GM12892 (cell line): ENCODE measurements at regions not wholly inside any gene's neighbourhood (a gene's known extent, or its start where the extent isn't known, plus 50 kb on each side); places are given as distances from the start of the nearest gene placed in this dataset.

Source experiments
- POLR2A ChIP-seq: IDR thresholded peaks from 2 replicates; pipeline ENCODE4 v1.6.1; 2011; ENCODE audit warnings: low read depth, low read length, control low read depth
- POLR2AphosphoS5 ChIP-seq: IDR thresholded peaks from 2 replicates; pipeline ENCODE4 v1.6.1; 2011; ENCODE audit warnings: low read depth, low read length, control low read depth
- TAF1 ChIP-seq: IDR thresholded peaks from 2 replicates; pipeline ENCODE4 v1.6.1; 2011; ENCODE audit warnings: low read depth, mild to moderate bottlenecking, control low read depth, low read length, borderline replicate concordance

DNA sequence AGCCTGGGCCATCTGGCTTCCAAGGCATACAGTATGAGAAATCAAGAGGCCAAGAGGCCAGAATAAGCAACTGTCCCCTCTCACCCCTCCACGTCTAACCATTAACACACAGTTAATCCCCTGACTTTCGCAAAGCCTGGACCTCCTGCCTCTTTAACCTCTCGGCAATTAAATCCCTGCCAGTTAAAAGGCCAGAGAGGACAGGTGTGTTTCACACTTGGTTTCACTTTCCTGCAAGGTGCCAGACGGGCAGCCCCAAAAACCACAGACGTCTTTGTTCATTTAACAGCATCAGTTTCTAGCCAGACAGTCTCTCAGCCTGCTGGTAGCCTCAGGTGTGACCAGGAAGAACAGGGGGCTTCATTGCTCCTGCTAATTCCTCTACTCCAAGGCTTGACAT is 91.1 kb upstream of the KIT start:
- TF ChIP-seq POLR2A (no peak), POLR2AphosphoS5 (no peak), TAF1 (no peak)
